B cell (primary cell): ENCODE measurements at regions not wholly inside any gene's neighbourhood (a gene's known extent, or its start where the extent isn't known, plus 50 kb on each side); places are given as distances from the start of the nearest gene placed in this dataset.

Experiments
- CTCF ChIP-seq: fragments of 200-600 bp; IDR thresholded peaks from one replicate; pipeline ENCODE4 v1.8.0; 2022; ENCODE audit warnings: antibody characterized with exemption, mild to moderate bottlenecking
- EZH2 ChIP-seq: IDR thresholded peaks from 2 replicates; pipeline ENCODE4 v1.6.1; 2012; ENCODE audit warnings: borderline replicate concordance, low read depth, mild to moderate bottlenecking, moderate library complexity, low read length; ENCODE audit not compliant: insufficient read depth, poor library complexity, severe bottlenecking

- TF ChIP-seq CTCF (no peak), EZH2 (no peak)
Measured at GRCh38 chr3:99084156-99084555, 182.7 kb upstream of the DCBLD2 start.
